ENCODE measurements at regions not wholly inside any gene's neighbourhood (a gene's known extent, or its start where the extent isn't known, plus 50 kb on each side); places are given as distances from the start of the nearest gene placed in this dataset.
"Not testable (repeated sequence)": the region's sequence is repeated elsewhere in the genome, so short reads cannot be mapped to it uniquely, and the experiment has no call there.

DNA sequence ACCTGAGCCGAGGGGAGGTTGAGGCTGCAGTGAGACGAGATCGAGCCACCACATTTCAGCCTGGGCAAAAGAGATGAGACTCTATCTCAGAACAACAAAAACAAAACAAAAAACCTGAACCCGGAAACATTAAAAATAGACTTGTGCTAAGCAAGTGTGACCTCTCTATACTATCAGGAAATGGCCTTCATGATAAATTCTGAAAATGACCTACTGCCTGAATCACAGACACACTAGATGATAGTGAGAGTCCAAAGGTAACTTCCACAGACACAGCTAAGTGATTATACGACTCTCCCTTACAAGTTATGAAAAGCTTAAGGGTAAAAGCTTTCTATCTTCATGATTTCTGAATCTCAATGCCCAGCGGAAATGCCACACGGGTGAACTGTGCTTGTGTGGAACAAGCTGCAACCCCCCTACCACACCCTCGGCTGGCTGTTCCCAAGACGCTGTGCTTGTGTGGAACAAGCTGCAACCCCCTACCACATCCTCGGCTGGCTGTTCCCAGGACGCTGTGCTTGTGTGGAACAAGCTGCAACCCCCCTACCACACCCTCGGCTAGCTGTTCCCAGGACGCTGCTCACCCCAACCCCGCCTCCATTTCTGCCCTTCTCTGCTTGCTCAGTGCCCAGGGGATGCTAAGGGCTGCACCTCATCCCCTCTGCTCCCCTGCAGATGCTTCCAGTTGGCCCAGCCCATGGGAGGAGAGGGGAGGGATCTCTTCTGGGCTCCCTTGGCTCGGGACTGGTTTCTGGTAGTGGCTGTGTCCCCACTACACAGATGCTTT is 56.2 kb upstream of the TNK2 start:
- H3K27me3 ChIP-seq; H3K4me1 ChIP-seq; ATAC-seq; DNase-seq; intact Hi-C loops (cut with DNase I; ENCODE audit: low total_unique reads); H3K4me3 ChIP-seq; H3K27ac ChIP-seq; H3K9me3 ChIP-seq: not testable (repeated sequence)
- in situ Hi-C loops (cut with MboI; ENCODE audit: low sequenced_read_pairs in 4 of 4) = loop anchor here in 1 of 4 donors (25.0 kb wide), 1 partner anchor 277 kb away; no protein-coding TSS in a partner anchor
- H3K36me3 ChIP-seq = peaks cover 0 to 35% of the 10 kb centered on the region in 2 donors

DNA sequence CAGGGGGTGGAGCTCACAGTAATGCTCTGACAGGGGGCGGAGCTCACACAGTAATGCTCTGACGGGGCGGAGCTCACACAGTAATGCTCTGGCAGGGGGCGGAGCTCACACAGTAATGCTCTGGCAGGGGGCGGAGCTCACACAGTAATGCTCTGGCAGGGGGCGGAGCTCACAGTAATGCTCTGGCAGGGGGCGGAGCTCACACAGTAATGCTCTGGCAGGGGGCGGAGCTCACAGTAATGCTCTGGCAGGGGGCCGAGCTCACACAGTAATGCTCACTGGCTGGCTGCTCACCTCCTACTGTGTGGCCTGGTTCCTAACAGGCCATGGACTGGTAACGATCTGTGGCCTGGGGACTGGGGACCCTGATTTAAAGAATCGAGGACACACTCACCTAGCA is 53.9 kb upstream of the TNK2 start:
- H3K4me1 ChIP-seq; H3K9me3 ChIP-seq; DNase-seq; H3K27ac ChIP-seq; intact Hi-C loops (cut with DNase I; ENCODE audit: low total_unique reads); H3K4me3 ChIP-seq; H3K27me3 ChIP-seq; ATAC-seq: not testable (repeated sequence)
- peaks cover 0 to 29% of the 10 kb centered on the region in 2 donors for H3K36me3 ChIP-seq
- in situ Hi-C loops (cut with MboI; ENCODE audit: low sequenced_read_pairs in 4 of 4) = loop anchor here in 1 of 4 donors (25.0 kb wide), 1 partner anchor 275 kb away; no protein-coding TSS in a partner anchor

DNA sequence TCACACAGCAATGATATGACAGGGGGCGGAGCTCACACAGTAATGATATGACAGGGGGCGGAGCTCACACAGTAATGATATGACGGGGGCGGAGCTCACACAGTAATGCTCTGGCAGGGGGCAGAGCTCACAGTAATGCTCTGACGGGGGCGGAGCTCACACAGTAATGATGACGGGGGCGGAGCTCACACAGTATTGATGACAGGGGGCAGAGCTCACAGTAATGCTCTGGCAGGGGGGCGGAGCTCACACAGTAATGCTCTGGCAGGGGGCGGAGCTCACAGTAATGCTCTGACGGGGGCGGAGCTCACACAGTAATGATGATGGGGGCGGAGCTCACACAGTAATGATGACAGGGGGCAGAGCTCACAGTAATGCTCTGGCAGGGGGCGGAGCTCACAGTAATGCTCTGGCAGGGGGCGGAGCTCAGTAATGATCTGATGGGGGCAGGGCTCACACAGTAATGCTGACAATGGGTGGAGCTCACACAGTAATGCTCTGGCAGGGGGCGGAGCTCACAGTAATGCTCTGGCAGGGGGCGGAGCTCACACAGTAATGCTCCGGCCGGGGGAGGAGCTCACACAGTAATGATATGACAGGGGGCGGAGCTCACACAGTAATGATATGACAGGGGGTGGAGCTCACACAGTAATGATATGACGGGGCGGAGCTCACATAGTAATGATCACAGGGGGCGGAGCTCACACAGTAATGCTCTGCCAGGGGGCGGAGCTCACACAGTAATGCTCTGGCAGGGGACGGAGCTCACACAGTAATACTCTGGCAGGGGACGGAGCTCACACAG is 52.8 kb upstream of the TNK2 start:
- H3K27ac ChIP-seq; DNase-seq; H3K9me3 ChIP-seq; ATAC-seq; H3K4me3 ChIP-seq; H3K4me1 ChIP-seq; H3K27me3 ChIP-seq; intact Hi-C loops (cut with DNase I; ENCODE audit: low total_unique reads): not testable (repeated sequence)
- in situ Hi-C loops (cut with MboI; ENCODE audit: low sequenced_read_pairs in 4 of 4) = loop anchor here in 1 of 4 donors (25.0 kb wide), 1 partner anchor 274 kb away; no protein-coding TSS in a partner anchor
- peaks cover 0 to 23% of the 10 kb centered on the region in 2 donors for H3K36me3 ChIP-seq

DNA sequence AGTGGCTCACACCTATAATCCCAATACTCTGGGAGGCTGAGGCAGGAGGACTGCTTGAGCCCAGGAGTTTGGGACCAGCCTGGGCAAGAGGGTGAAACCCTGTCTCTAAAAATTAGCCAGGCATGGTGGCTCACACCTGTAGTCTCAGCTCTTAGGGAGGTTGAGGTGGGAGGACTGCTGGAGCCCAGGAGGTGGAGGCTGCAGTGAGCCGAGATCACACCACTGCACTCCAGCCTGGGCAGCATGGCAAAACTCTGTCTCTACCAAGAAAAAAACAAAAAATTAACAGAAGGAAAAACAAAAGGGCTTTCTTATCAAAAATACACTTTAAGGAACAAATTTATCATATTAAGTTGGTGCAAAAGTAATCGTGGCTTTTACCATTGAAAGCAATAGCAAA is 51.8 kb upstream of the TNK2 start:
- H3K9me3 ChIP-seq; H3K4me1 ChIP-seq; intact Hi-C loops (cut with DNase I; ENCODE audit: low total_unique reads); H3K27me3 ChIP-seq; H3K4me3 ChIP-seq; DNase-seq: not testable (repeated sequence)
- in situ Hi-C loops (cut with MboI; ENCODE audit: low sequenced_read_pairs in 4 of 4) = loop anchor here in 1 of 4 donors (25.0 kb wide), 1 partner anchor 273 kb away; no protein-coding TSS in a partner anchor
- H3K36me3 ChIP-seq = peaks cover 0 to 13% of the 10 kb centered on the region in 2 donors
- peak; percentile 8 to 32 for ATAC-seq
- peak overlapping the region in 3 of 4 donors; percentile 24 to 70 (median 68) for H3K27ac ChIP-seq

DNA sequence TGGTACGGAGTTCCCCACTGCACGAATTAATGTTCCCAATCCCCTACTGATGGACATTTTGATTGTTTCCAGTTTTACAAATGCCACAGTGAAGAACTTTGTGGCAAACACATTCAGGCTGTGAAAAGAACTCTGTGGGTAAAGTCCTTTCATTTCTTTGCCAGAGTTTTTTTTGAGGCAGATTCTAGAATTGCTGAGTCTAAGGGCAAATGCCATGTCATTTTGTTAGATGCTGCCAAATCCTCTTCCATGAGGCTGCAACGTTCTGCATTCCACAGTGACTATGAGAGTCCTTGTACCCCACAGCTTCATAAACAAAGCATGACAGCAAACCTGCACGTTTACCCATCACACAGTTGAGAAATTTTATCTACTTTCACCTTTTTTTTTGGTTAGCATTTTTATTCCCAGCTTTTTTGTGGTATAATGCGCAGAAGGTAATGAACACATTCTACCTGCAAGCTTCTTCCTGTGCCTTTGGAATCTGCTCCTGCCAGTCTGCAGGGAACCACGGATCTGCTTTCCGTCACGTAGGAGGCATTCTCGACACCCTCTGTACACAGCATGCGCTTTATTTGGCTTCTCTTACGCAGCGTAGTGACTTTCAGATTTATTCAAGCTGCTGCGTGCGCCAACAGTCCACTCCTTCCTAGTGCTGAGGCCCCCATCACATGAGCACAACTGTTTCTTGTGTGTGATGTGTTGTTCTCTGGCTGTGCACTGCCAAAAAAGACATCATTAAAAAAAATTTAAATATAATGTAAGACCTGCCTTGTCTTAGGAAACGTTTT is 51.2 kb upstream of the TNK2 start:
- in situ Hi-C loops (cut with MboI; ENCODE audit: low sequenced_read_pairs in 4 of 4) = loop anchor here in 1 of 4 donors (25.0 kb wide), 1 partner anchor 272 kb away; no protein-coding TSS in a partner anchor
- intact Hi-C loops (cut with DNase I; ENCODE audit: low total_unique reads) = loop anchor here (10.0 kb wide), 1 partner anchor 275 kb away; no protein-coding TSS in a partner anchor
- H3K27me3 ChIP-seq, DNase-seq, H3K36me3 ChIP-seq, H3K4me3 ChIP-seq, H3K9me3 ChIP-seq, H3K4me1 ChIP-seq: not testable (repeated sequence)
- H3K27ac ChIP-seq = peak overlapping the region in 3 of 4 donors; percentile 24 to 70 (median 68)
- peak; percentile 78 to 85 for ATAC-seq

DNA sequence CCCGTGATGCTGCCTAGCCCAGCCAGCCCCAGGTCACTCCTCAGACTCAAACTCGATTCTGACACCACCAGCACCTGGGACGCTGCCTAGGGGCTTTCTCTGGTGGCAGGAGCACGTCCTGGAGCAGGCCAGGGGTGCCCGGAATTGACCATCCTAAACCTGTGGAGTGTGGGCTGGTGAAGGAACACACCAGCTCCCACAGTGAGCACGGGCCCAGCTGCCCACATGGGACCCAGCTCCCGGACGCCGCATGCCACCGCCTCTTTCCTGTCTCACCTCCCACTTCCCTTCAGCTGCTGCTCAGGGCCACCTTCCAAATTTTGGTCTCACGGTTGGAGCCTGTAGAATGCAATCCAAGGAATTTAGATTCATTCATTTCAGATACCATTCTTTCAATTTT is 50.4 kb upstream of the TNK2 start:
- not testable (repeated sequence) for DNase-seq, H3K4me1 ChIP-seq, ATAC-seq, H3K27me3 ChIP-seq, H3K27ac ChIP-seq, H3K9me3 ChIP-seq, H3K36me3 ChIP-seq, H3K4me3 ChIP-seq
- intact Hi-C loops (cut with DNase I; ENCODE audit: low total_unique reads) (loop anchor here (10.0 kb wide), 1 partner anchor 274 kb away; no protein-coding TSS in a partner anchor), in situ Hi-C loops (cut with MboI; ENCODE audit: low sequenced_read_pairs in 4 of 4) (loop anchor here in 1 of 4 donors (25.0 kb wide), 1 partner anchor 271 kb away; no protein-coding TSS in a partner anchor)
